GM18867 (cell line): ENCODE measurements at regions not wholly inside any gene's neighbourhood (a gene's known extent, or its start where the extent isn't known, plus 50 kb on each side); places are given as distances from the start of the nearest gene placed in this dataset.
"Not testable (repeated sequence)": the region's sequence is repeated elsewhere in the genome, so short reads cannot be mapped to it uniquely, and the experiment has no call there.

Source experiments
- ATAC-seq: cut with Tn5 transposase; IDR thresholded peaks from one replicate; pipeline ENCODE4 v1.9.1; 2021; ENCODE audit warnings: mild to moderate bottlenecking, moderate library complexity; ENCODE audit not compliant: unreplicated experiment

DNA sequence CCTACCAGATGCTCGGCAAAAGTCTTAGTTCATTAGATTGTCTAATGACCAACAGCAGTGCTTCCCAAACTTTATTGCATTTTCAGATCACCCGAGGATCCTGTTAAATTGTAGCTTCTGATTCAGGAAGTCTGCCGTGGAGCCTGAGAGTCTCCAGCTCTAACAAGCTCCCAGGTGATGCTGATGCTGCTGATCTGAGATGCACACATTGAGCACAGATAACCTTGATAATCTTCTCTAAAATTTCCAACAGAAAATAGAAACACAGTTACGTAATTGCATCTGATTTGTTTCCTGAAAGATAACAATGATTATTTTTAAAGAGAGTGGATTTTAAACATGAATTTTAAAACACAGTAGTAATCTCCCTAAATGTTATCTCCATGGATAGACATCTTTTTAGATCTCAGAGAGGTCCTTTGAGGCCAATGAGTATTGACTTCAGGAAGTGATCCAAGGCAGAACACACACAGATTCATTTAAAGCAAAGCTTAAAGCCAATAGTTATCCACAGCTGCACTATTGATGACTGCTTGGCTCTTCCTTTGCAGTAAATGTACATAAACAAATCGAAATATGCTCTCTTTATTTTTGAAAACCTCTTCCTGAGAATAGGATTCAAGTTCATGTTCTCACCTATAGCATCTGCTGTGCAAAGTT, 122.8 kb upstream of the TNPO1 start:
- ATAC-seq: no peak

DNA sequence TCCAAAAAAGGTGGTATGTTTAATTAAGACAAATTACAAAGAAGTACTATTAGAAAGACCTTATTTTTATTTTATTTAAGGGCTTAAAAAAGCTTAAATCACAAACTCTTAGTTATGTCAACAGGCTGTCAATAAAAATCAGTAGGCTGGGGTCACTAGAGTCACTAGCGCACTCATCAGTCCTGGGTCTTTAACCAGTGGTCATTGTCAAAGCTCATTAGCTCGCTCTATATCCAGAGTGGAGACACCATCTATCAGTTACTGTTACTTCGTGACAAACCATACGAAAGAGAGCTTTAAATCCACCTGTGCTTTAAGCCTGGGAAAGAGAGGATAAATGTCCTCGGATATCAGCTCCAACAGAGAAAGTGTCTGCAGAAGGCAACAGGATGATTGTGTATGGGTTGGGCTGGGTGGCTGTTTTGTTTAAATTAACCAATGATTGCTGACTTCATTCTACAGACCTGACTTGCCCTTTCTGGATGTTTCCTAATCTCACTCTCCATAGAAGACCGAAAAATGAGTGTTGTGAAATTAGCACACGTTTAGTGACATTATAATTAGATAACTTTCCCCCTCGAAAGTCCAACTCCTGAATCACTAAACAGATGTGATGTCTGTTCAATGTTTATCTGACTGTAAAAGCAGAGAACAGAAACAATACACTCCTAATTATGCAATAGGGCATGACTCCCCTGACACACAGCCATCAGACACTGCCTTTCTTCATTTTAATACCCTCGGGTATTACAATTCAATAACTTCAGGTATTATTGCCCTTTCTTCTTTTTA, 123.6 kb upstream of the TNPO1 start:
- no peak for ATAC-seq

DNA sequence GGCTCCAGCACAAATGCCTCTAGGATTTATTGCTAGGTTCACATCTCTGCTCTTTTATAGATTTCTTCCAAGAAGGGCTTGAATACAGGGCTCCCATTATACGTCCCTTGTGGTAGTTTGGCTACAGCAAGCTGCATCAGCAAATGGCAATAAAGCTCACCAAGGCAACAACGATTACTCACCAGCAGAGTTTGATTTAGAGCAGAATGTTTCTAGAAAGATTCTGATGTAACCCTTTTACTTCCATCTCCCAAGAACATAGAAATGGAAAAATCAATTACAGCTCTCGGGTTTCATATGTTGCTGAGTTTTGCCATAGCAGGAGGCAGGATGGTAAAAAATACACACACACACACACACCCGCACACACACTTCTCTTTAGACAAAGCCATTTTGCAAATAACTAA, 124.2 kb upstream of the TNPO1 start:
- ATAC-seq: no peak

DNA sequence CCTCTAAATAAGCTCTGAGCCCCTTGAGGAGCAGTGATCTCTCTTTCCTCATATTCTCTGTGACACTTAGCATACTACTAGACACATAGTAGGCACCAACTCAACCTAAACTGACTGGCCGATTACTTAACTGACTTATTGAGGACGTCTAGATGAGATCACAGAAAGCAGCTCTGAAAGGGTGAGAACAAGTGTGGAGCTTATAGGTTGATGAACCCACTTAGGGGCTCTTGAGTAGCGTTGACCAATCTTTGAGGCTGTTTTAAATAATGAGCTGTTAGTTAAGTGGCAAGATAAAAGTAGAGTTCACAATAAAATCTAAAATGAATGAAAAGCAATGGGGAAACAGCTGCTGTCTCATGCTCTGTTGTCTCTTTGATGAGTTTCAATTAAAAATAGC, 124.7 kb upstream of the TNPO1 start:
- ATAC-seq: no peak

DNA sequence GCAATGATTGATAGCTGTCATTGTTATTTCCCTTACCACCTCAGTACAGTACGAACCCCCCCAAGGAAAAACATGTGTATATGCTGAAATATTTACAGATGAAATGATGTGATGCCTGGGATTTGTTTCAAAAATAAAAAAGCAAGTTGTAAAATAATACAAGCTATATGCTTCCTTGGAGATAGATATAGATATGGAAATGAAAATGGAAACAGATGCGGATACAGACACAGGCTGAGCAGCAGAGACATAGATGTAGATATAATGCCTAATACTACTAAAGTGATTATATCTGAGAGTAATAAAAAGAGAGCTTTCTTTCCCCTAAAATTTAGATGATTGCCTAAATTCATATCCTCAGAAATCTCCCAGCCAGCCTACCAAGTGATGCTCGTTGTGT, 127.5 kb upstream of the TNPO1 start:
- no peak for ATAC-seq

DNA sequence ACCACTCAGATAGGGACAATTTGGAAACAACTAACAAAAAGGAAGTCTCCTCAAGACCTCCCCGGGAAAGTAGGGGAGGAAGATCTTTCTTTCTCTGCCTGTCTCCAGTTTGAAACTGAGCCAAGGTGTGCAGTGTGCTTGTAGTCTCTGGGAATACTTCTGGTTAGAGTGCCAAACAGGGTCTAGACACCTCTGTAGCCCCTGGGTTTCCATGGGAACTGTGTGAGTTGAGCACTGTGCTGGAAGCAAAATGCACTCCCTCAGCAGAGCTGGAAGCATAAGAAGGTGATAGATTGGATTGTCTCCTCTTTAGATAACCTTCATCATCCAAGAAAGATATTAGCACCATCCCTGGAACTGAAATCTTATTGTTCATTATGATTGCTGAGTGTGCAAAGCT, 129.2 kb upstream of the TNPO1 start:
- no peak for ATAC-seq

DNA sequence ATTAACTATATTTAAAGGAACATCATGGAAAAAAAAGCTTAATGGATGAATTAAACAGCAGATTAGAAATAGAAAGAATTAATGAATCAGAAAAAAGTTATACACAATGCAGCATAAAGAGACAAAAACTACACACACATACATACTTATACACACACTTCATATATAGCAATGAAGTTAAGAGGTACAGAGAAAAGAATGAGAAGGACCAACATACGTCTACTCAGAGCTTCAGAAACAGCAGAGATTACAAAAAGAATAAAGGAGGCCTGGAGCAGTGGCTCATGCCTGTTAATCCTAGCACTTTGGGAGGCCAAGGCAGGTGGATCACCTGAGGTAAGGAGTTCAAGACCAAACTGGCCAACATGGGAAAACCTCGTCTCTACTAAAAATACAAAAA, 133.9 kb upstream of the TNPO1 start:
- ATAC-seq: no peak

DNA sequence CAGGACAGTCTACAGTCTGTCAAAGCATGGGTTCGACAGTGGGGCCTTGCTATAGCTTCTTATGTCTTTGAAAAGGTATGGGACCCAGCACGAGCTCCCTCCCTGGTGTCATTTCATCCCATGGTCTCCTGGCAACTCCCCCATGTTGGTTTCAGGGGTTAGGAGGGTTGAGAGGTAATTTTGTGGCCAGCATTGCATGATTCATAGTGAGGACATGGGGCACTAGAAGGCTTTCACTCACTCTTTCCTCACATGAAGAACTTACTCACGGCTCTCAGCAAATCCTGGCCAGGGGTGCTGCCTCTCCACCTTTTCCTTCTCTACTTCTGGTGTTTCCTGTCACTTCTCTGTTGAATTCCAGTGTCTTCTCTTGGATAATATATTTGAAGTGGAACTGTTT, 134.7 kb upstream of the TNPO1 start:
- no peak for ATAC-seq

DNA sequence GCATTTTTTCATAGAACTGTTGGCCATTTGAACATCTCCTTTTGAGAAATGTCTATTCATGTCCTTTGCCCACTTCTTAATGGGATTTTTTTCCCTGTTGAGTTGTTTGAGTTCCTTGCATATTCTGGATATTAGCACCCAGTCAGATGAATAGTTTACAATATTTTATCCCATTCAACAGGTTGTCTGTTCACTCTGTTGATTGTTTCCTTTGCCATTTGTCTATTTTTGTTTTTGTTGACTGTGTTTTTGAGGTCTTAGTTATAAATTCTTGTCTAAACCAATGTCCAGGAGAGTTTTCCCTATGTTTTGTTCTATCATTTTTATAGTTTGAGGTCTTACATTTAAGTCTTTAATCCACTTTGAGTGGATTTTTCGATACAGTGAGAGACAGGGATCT, 139.0 kb upstream of the TNPO1 start:
- no peak for ATAC-seq

DNA sequence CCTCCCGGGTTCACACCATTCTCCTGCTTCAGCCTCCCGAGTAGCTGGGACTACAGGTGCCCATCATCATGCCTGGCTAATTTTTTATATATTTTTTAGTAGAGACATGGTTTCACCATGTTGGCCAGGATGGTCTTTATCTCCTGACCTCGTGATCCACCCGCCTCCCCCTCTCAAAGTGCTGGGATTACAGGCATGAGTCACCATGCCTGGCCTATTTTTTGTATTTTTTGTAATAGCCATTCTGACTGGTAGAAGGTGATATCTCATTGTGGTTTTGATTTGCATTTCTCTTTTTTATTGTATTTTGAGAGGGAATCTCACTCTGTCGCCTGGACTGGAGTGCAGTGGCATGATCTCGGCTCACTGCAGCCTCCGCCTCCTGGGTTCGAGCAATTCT, 139.6 kb upstream of the TNPO1 start:
- ATAC-seq: not testable (repeated sequence)

DNA sequence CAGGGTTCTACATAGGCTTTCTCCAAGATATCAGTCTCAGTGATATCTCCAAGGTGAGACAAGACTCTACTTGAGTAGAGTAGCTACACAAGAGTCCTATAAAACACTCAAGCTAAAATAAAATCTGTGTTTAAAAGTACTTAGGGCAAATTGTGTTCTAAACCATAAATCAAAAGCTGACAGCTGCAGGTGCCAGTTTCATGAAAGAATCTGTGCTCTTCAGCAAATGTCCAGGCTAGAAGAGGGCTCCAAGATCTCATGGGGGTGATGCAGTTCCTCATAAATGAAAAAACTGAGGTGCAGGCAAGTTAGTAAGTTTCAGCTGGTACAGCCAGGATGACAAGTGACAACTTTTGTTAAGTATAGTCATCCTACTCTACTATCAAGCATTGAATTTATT, 142.8 kb upstream of the TNPO1 start:
- no peak for ATAC-seq

DNA sequence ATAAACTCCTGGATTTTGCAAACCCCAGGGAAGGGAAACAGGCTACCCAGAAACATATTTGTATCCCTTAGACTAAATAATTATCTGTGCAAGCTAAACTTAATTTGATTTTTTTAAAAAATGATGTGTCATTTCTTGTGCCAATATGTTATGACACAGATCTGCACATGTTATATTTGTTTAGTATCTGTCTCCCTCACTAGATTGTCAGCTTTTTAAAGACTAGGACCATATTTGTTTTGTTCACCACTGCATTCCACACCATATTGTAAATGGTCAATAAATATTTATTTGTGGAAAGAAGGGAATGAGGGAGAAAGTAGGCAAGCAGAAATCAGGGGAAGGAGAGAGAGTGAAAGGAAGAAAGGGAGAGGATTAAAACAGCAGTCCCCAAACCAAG, 143.3 kb upstream of the TNPO1 start:
- no peak for ATAC-seq

DNA sequence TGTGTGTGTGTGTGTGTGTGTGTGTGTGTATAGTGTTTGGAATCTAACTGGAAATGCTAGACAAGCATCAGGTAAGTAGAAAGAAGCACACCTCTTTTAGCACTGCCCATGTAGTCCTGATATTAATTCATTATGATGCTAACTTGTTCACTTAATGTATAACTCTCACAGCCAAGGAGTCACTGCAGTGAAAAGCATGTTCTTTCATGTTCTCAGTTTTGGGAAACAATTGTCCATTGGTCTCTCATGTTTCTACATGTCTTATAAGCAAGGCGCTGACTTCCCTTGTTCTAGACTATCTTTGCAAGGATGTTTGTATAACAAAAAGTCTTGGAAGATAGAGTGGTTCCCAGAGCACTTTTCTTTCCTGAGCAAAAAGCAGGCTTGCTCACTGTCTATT, 148.8 kb upstream of the TNPO1 start:
- no peak for ATAC-seq

DNA sequence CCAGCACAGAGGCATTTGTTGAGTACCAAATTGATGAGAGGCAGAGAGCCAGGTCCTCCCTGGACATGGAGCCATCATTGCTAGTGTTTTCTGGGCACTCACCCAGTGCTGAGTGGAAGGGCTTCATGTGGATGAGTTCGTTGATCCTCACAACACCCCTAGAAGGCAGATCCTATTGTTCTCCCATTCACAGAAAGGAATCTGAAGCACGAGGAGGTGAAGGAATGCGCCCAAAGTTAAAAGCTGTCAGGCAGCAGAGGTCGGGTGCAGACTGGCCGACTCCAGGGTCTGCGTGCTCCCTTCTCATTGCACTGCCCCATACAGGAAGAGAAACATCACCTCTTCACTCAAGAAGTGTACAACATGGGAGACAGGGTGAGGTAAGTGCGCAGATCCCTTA, 153.5 kb upstream of the TNPO1 start:
- ATAC-seq: no peak

DNA sequence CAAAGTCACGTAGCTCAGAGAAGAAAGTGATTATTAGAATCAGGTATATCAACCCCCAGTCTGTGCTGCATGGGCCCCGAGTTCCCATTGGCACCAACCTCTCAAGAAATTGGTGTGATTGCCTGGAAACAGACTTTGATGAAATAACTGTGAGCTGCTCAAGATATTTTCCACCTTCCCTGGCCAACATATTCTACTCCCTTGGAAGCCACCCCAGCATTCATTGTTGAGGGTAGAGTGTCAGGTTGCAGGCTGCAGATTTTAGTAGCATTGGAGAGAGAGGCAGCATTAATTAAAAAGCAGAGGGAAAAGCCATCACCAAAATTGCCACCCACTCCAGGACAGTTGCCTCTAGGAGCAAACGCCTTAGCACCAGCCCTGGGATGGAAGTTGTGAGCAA, 154.2 kb upstream of the TNPO1 start:
- ATAC-seq: no peak

DNA sequence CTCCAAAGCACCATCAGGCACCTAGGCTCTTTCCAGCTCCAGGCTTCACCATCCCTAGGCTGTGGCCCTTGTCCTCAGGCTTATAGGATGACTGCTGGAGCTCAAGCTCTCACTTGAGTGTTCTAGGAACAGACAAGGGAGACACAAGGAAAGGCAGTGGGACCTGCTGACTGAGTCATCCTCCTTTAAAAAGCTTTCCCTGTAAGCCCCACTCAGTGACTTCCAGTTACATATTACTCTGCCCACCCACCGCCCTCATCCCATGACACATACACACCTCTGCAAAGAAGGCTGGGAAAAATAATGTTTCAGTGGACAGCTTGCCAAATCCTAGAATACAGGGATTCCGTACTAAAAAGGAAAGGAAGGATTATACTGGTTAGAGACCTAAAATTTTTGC, 154.2 kb upstream of the ZNF366 start:
- no peak for ATAC-seq

DNA sequence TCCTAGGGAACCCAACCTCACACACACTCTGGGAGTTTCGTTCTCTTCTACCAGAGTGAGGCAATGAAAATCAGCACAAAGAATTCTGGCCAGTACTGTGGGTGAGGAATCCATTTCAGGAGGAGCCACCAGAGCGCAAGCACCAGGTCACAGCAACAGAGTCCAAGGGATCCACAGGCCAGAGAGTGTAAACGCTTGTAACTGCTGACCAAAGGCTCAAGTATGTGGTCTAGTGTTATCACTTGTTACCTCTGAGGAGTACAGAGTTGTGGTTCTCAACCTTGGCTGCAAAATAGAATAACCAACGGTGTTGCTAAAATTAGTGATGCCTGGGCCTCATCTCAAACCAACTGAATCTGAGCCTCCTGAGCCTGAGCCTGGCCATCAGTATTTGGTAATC, 152.5 kb upstream of the ZNF366 start:
- ATAC-seq: no peak

DNA sequence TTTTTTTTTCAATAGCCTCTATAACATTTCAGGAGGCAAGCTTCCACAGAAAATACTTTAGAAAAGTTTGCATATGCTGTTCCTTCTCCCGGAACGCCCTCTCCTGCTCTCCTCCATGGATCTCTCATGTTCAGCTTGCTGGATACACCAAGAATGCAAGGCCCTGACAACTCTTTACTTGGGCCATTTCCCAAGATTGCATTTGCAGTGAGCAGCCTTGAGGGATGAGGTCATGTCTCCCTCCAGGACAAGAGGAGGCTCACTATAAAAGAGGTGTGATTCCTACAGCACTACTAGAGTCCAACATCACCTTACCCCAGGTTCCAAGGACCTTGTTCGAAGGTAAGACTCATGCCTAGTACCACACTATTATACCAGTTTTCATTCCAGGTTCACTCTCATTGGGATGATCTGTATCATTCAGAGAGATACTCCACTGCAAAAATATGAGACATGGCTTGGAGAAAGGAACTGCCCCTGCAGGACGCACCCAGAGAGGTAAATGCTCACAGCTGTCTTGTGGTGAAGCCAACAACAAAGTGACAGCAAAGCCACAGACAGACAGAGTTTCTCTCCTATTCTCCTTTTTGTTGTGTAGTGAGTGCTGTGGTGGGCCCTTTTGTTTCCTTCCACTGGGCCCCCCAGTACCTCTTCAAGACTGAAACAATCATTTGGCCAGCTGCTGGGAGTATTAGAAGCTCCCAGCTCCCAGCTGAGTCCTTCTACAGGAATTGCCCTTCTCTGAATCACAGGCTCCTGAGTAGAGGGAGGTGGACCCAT, 151.7 kb upstream of the ZNF366 start:
- ATAC-seq: no peak

DNA sequence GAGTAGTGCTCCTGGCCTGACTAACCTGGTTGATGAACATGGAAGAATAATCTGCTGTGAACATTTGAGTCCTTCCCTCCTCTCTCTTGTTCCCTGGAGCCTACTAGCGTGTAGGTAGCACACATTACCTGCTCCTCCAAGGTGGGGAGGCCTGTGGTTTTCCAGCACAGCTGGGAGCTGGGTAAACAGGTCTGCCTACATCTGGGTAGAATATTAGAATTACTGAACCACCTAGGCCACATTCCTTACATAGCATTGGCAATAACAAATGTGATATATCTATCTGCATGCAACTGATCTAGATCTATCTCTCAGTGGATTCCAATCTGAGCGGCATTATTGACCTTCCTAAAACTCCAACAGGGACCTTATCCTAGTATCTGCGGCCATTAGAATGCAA, 151.0 kb upstream of the ZNF366 start:
- ATAC-seq: no peak

DNA sequence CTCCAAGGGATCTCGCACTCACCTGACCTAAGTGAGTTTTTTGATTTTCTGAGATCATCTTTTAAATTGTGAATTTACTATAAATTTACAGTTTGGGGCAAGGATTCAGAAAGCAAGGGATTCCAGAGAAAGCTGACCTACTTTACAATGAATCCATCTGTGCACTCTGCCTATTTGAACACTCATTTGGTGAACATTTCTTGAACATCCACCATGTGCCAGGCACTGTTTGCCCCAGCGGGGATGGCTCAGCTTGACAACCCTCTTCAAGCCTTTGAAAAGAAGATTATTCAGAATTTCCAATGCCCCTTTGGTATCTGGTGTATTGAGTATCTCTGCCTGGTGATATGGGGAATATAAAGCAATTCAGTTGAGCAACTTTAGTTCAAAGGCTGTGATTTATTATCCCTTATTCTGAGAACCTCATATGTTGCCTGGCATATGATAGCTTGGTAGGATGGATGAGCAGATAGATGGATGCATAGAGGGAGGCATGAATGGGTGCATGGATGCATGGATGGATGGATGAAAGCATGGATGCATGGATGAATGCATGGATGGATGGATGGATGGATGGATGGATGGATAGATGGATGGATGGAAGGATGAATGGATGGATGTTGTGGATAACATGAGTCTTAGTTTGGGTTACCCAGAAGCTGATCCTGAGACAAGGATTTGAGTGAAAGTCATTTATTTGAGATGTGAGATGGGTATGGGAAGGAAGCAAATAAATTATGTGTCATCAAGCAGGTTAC, 149.7 kb upstream of the ZNF366 start:
- no peak for ATAC-seq

DNA sequence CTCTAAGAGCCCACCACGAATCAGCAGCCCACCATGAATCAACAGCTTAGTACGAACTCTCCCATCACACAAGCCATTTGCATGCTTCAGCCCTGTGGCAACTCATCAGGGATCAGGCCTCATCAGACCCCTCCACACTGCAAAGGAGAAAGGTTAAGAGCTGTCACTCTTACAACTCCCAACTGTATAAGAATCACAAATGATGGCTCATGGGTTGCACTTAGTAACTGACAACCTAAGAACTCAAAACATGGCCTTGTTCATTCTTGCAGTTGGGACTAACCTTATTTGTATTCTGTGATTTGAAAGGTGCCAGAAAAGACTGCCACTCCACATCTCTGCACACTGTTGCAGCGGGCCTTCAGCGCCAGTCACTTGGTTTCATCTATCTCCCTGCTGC, 149.1 kb upstream of the ZNF366 start:
- ATAC-seq: no peak
